ENCODE measurements at regions not wholly inside any gene's neighbourhood (a gene's known extent, or its start where the extent isn't known, plus 50 kb on each side); places are given as distances from the start of the nearest gene placed in this dataset.

- WGBS, 2 donors = 90 to 95% methylated on average over 3 of the region's 3 CpGs
Observed at GRCh38 chr12:85673921-85674420, 162.2 kb downstream of the RASSF9 start.

DNA sequence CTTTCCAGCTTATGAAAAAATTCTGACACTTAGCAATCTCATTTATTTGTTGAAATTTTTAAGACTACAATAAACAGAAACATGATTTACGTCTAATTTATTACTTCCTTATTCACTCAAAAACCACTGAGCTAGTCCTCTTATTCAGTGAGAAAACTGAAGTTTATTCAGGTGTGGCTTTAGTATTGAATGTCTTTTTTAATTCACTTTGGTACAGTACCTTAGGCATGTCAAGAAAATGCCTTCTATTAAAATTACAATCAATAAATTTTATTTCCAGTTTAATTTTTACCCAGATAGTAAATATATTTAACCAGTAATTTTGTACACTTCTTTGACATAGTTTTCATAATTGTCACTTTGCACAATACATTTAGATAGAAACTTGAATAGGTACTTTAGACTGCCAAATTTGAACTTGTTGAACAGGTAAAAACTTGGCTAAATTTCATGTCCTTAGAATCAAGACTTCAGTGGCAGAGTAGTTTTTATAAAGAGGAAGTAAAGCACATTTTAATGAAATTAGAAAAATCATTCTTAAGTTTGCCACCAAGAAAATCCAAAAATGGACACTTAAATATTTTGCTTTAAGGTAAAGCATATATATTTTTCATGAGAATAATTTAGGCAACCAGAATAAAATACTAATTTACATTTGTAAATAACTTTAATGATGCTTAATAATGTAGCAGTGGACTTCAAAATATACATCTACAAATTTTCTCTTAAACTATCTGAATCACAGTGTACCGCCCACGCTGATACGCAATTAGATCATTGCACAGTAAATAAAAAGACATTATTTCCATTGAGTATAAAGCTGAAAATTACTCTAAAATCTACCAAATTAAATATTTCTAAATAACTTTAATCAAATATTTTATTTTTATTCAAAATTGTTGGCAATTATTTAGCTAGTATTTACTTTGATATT, 159.1 kb downstream of the RASSF9 start:
- H3K27ac ChIP-seq (ENCODE audit: low read depth in 2 of 2, low read length in 1 of 2) = no peak overlapping the region

More at GRCh38 chr12:85673921-85674420, 162.2 kb downstream of the RASSF9 start:
- Histone ChIP-seq H3K4me1 (ENCODE audit: control insufficient read depth in 2 of 2, insufficient read depth in 2 of 2, low read length in 1 of 2) (no peaks in the 10 kb centered on the region), H3K27me3 (ENCODE audit: control insufficient read depth in 1 of 2, insufficient read depth in 2 of 2, low read length in 2 of 2) (no peaks in the 10 kb centered on the region), H3K36me3 (ENCODE audit: control insufficient read depth in 2 of 2, insufficient read depth in 2 of 2, low read length in 1 of 2) (no peaks in the 10 kb centered on the region), H3K4me3 (ENCODE audit: low read depth in 1 of 2, low read length in 2 of 2) (no peak overlapping the region), H3K27ac (ENCODE audit: low read depth in 2 of 2, low read length in 1 of 2) (no peak overlapping the region), H3K9me3 (ENCODE audit: control insufficient read depth in 2 of 2, insufficient read depth in 1 of 2, low read depth in 1 of 2, low read length in 1 of 2) (peaks cover 0 to 5% of the 10 kb centered on the region in 2 donors)

GRCh38 chr12:85679296-85679695, 156.9 kb downstream of the RASSF9 start:
- no peaks in the 10 kb centered on the region for H3K27me3 ChIP-seq (ENCODE audit: control insufficient read depth in 1 of 2, insufficient read depth in 2 of 2, low read length in 2 of 2)
- peaks cover 0 to under 1% of the 10 kb centered on the region in 2 donors for H3K9me3 ChIP-seq (ENCODE audit: control insufficient read depth in 2 of 2, insufficient read depth in 1 of 2, low read depth in 1 of 2, low read length in 1 of 2)
- no peak overlapping the region for H3K4me3 ChIP-seq (ENCODE audit: low read depth in 1 of 2, low read length in 2 of 2)
- WGBS, 2 donors = 93 to 94% methylated on average over 1 of the region's 1 CpG
- H3K27ac ChIP-seq (ENCODE audit: low read depth in 2 of 2, low read length in 1 of 2) = no peak overlapping the region
- H3K36me3 ChIP-seq (ENCODE audit: control insufficient read depth in 2 of 2, insufficient read depth in 2 of 2, low read length in 1 of 2) = no peaks in the 10 kb centered on the region
- no peaks in the 10 kb centered on the region for H3K4me1 ChIP-seq (ENCODE audit: control insufficient read depth in 2 of 2, insufficient read depth in 2 of 2, low read length in 1 of 2)

More for the DNA sequence above, 159.1 kb downstream of the RASSF9 start:
- 74 to 75% methylated on average over 4 of the region's 4 CpGs for WGBS, 2 donors
- Histone ChIP-seq H3K27me3 (ENCODE audit: control insufficient read depth in 1 of 2, insufficient read depth in 2 of 2, low read length in 2 of 2) (no peaks in the 10 kb centered on the region), H3K4me1 (ENCODE audit: control insufficient read depth in 2 of 2, insufficient read depth in 2 of 2, low read length in 1 of 2) (no peaks in the 10 kb centered on the region), H3K4me3 (ENCODE audit: low read depth in 1 of 2, low read length in 2 of 2) (no peak overlapping the region), H3K9me3 (ENCODE audit: control insufficient read depth in 2 of 2, insufficient read depth in 1 of 2, low read depth in 1 of 2, low read length in 1 of 2) (peaks cover 0 to 5% of the 10 kb centered on the region in 2 donors), H3K36me3 (ENCODE audit: control insufficient read depth in 2 of 2, insufficient read depth in 2 of 2, low read length in 1 of 2) (no peaks in the 10 kb centered on the region)

GRCh38 chr12:85680881-85681280, 155.3 kb downstream of the RASSF9 start:
- 78 to 86% methylated on average over 1 of the region's 1 CpG for WGBS, 2 donors
- peak overlapping the region in 1 of 2 donors; percentile 11 for H3K27ac ChIP-seq (ENCODE audit: low read depth in 2 of 2, low read length in 1 of 2)
- no peak overlapping the region for H3K4me3 ChIP-seq (ENCODE audit: low read depth in 1 of 2, low read length in 2 of 2)
- no peaks in the 10 kb centered on the region for H3K27me3 ChIP-seq (ENCODE audit: control insufficient read depth in 1 of 2, insufficient read depth in 2 of 2, low read length in 2 of 2)
- H3K9me3 ChIP-seq (ENCODE audit: control insufficient read depth in 2 of 2, insufficient read depth in 1 of 2, low read depth in 1 of 2, low read length in 1 of 2) = no peaks in the 10 kb centered on the region
- no peaks in the 10 kb centered on the region for H3K36me3 ChIP-seq (ENCODE audit: control insufficient read depth in 2 of 2, insufficient read depth in 2 of 2, low read length in 1 of 2)
- no peaks in the 10 kb centered on the region for H3K4me1 ChIP-seq (ENCODE audit: control insufficient read depth in 2 of 2, insufficient read depth in 2 of 2, low read length in 1 of 2)

GRCh38 chr12:85681333-85681732, 154.9 kb downstream of the RASSF9 start:
- H3K4me3 ChIP-seq (ENCODE audit: low read depth in 1 of 2, low read length in 2 of 2) = no peak overlapping the region
- no peaks in the 10 kb centered on the region for H3K4me1 ChIP-seq (ENCODE audit: control insufficient read depth in 2 of 2, insufficient read depth in 2 of 2, low read length in 1 of 2)
- H3K27ac ChIP-seq (ENCODE audit: low read depth in 2 of 2, low read length in 1 of 2) = peak overlapping the region in 1 of 2 donors; percentile 13
- H3K36me3 ChIP-seq (ENCODE audit: control insufficient read depth in 2 of 2, insufficient read depth in 2 of 2, low read length in 1 of 2) = no peaks in the 10 kb centered on the region
- H3K27me3 ChIP-seq (ENCODE audit: control insufficient read depth in 1 of 2, insufficient read depth in 2 of 2, low read length in 2 of 2) = no peaks in the 10 kb centered on the region
- no peaks in the 10 kb centered on the region for H3K9me3 ChIP-seq (ENCODE audit: control insufficient read depth in 2 of 2, insufficient read depth in 1 of 2, low read depth in 1 of 2, low read length in 1 of 2)

- 74 to 90% methylated on average over 4 of the region's 4 CpGs for WGBS, 2 donors
- H3K27ac ChIP-seq (ENCODE audit: low read depth in 2 of 2, low read length in 1 of 2) = no peak overlapping the region
- no peaks in the 10 kb centered on the region for H3K4me1 ChIP-seq (ENCODE audit: control insufficient read depth in 2 of 2, insufficient read depth in 2 of 2, low read length in 1 of 2)
- H3K27me3 ChIP-seq (ENCODE audit: control insufficient read depth in 1 of 2, insufficient read depth in 2 of 2, low read length in 2 of 2) = no peaks in the 10 kb centered on the region
- no peaks in the 10 kb centered on the region for H3K9me3 ChIP-seq (ENCODE audit: control insufficient read depth in 2 of 2, insufficient read depth in 1 of 2, low read depth in 1 of 2, low read length in 1 of 2)
- H3K4me3 ChIP-seq (ENCODE audit: low read depth in 1 of 2, low read length in 2 of 2) = no peak overlapping the region
- H3K36me3 ChIP-seq (ENCODE audit: control insufficient read depth in 2 of 2, insufficient read depth in 2 of 2, low read length in 1 of 2) = no peaks in the 10 kb centered on the region
Observed at GRCh38 chr12:85683051-85683450, 153.2 kb downstream of the RASSF9 start.

GRCh38 chr12:85688837-85689236, 147.4 kb downstream of the RASSF9 start:
- WGBS, 2 donors = 35 to 42% methylated on average over 1 of the region's 1 CpG
- Histone ChIP-seq H3K27ac (ENCODE audit: low read depth in 2 of 2, low read length in 1 of 2) (no peak overlapping the region), H3K4me3 (ENCODE audit: low read depth in 1 of 2, low read length in 2 of 2) (no peak overlapping the region), H3K4me1 (ENCODE audit: control insufficient read depth in 2 of 2, insufficient read depth in 2 of 2, low read length in 1 of 2) (no peaks in the 10 kb centered on the region), H3K27me3 (ENCODE audit: control insufficient read depth in 1 of 2, insufficient read depth in 2 of 2, low read length in 2 of 2) (no peaks in the 10 kb centered on the region), H3K36me3 (ENCODE audit: control insufficient read depth in 2 of 2, insufficient read depth in 2 of 2, low read length in 1 of 2) (no peaks in the 10 kb centered on the region), H3K9me3 (ENCODE audit: control insufficient read depth in 2 of 2, insufficient read depth in 1 of 2, low read depth in 1 of 2, low read length in 1 of 2) (no peaks in the 10 kb centered on the region)

DNA sequence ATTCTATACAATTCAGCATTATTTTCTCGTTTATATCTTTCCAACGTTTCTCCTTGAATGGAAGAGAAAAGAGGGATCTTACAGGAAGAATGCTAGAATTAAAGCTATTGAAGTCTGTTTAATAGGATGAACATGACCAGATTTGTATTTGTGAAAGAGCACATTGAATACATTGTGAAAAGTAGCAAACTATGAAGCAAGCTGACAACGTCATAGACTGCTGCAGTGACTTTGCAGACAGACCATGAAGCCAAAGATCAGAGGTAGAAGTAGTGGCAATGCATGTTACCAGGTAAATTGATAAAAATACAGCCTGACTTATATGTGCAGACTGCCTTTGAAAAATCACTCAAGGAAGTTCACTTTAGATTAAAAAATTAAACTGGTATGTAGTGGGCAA, 146.1 kb downstream of the RASSF9 start:
- H3K4me1 ChIP-seq (ENCODE audit: control insufficient read depth in 2 of 2, insufficient read depth in 2 of 2, low read length in 1 of 2) = no peaks in the 10 kb centered on the region
- 42 to 49% methylated on average over 3 of the region's 3 CpGs for WGBS, 2 donors
- H3K4me3 ChIP-seq (ENCODE audit: low read depth in 1 of 2, low read length in 2 of 2) = no peak overlapping the region

GRCh38 chr12:85693093-85693665, 143.0 kb downstream of the RASSF9 start:
- H3K36me3 ChIP-seq (ENCODE audit: control insufficient read depth in 2 of 2, insufficient read depth in 2 of 2, low read length in 1 of 2) = no peaks in the 10 kb centered on the region
- no peak overlapping the region for H3K4me3 ChIP-seq (ENCODE audit: low read depth in 1 of 2, low read length in 2 of 2)
- 91 to 100% methylated on average over 3 of the region's 3 CpGs for WGBS, 2 donors
- no peaks in the 10 kb centered on the region for H3K27me3 ChIP-seq (ENCODE audit: control insufficient read depth in 1 of 2, insufficient read depth in 2 of 2, low read length in 2 of 2)
- no peaks in the 10 kb centered on the region for H3K9me3 ChIP-seq (ENCODE audit: control insufficient read depth in 2 of 2, insufficient read depth in 1 of 2, low read depth in 1 of 2, low read length in 1 of 2)
- no peak overlapping the region for H3K27ac ChIP-seq (ENCODE audit: low read depth in 2 of 2, low read length in 1 of 2)
- no peaks in the 10 kb centered on the region for H3K4me1 ChIP-seq (ENCODE audit: control insufficient read depth in 2 of 2, insufficient read depth in 2 of 2, low read length in 1 of 2)

More for the DNA sequence above, 146.1 kb downstream of the RASSF9 start:
- no peaks in the 10 kb centered on the region for H3K9me3 ChIP-seq (ENCODE audit: control insufficient read depth in 2 of 2, insufficient read depth in 1 of 2, low read depth in 1 of 2, low read length in 1 of 2)
- no peak overlapping the region for H3K27ac ChIP-seq (ENCODE audit: low read depth in 2 of 2, low read length in 1 of 2)
- H3K36me3 ChIP-seq (ENCODE audit: control insufficient read depth in 2 of 2, insufficient read depth in 2 of 2, low read length in 1 of 2) = no peaks in the 10 kb centered on the region
- H3K27me3 ChIP-seq (ENCODE audit: control insufficient read depth in 1 of 2, insufficient read depth in 2 of 2, low read length in 2 of 2) = no peaks in the 10 kb centered on the region
